ENCODE measurements at regions not wholly inside any gene's neighbourhood (a gene's known extent, or its start where the extent isn't known, plus 50 kb on each side); places are given as distances from the start of the nearest gene placed in this dataset.
"Not testable (repeated sequence)": the region's sequence is repeated elsewhere in the genome, so short reads cannot be mapped to it uniquely, and the experiment has no call there.

DNA sequence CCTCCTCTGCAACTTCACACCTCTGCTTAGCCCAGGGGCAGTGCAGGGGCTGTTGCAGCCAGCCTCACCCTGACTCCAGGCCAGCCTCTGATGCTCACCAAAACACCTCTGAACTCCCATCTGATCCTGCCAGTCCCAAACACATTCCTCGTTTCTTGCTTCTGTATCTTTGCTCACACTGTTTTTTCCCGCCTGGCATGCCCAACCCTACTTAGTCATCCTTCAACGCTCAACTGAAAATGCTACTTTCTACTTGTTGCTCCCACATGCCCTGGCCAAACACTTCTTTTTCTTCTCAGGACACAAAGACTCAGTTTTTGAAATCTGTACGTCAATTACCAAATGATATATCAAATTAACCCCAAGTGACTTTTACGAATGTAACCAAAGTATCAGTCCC, 140.8 kb upstream of the ZBED5 start:
- no peak for DNase-seq

DNA sequence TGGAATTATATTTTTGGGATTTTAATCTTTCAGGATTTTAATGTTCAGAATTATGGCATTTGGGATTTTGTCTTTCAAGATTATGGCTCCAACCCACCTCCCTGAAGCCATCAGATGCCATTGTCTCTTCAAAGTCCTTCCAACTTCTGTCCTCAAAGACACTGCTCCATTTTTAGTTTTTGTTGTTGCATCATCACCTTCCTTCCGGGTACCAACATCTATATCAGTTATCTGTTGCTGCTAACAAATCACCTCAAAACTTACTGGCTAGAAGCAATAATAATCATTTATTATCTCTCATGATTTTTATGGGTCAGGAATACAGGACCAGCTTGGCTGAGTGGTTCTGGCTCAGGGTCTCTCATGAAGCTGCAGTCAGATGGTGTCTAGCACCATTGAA, 138.8 kb upstream of the ZBED5 start:
- no peak for DNase-seq

GRCh38 chr11:10993640-10994039, 135.8 kb upstream of the ZBED5 start:
- no peak for DNase-seq

DNA sequence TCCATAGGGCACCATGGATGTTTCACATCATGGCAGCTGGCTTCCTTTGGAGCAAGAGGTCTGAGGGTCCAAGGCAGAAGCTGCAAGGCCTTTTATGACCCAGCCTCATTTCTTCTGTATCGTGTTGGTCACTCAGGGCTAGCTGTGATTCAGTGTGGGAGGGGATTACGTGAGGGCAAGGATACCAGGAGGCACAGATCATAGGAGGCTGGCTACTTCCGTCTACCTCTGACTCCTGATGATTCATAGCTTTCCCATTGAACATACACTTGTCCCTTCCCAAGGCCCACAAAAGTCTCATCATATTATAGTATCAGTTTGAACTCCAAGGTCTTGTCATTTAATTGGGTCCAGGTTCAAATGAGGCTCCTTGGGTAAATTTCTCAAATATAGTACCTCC, 135.3 kb upstream of the ZBED5 start:
- DNase-seq: no peak

DNA sequence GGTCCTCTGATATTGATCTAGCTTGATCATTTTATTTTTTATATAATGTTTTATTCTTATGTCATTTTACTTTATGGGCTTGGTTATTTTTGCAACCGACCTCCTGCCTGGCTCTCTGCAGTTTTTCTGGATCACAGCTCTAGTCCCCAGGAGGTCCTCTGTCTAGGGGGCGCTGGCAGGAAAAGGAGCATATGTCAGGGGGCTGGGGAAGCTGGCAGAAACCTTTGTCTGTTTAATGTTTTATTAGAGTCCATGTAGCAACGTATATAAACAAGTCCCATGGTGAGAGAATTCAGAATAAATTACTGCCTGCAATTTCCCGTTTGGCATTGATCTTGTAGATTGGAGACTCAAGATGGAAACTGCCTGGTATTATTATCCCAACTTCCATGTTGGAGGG, 133.5 kb upstream of the ZBED5 start:
- no peak for DNase-seq

DNA sequence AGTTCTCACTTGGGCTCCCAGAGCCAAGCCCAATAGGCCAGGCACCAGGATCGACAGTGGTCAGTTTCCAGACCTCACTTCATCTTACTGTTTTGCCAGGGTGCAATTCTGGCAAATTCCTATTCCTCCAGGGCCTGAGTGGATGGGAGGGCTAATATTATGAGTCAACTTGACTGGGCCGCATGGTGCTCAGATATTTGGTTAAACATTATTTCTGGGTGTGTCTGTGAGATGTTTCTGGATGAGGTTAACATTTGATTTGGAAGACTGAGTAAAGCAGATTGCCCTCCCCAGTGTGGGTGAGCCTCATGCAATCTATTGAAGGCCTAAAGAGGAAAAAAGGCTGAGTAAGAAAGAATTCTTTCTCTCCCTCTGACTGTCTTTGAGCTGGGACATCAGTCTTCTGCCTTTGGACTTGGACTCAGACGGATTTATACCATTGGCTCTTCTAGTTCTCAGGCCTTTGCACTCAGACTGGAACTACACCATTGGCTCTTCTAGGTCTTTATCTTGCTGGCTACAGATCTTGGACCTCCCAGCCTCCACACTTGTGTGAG, 132.9 kb upstream of the ZBED5 start:
- DNase-seq: no peak

GRCh38 chr11:10990160-10990559, 132.3 kb upstream of the ZBED5 start:
- DNase-seq: no peak

DNA sequence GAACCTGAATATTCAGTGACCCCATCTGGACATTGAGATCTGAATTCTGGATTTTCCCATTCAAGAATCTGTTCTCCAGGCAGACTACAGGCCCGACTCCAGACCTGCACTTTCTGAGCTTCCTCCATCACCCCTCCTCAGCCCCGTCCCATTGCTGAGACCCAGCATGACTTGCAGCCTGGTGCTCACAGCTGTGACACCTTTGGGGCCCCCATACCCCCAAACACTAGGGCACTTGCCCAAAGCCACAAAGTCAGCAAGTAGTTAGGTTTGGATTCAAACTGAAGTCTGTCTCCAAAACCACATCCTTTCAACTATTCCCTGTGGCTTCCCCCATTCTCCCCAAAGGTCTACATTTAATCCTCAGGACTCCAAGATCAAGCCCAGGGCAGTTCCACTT, 128.2 kb upstream of the ZBED5 start:
- DNase-seq: no peak

DNA sequence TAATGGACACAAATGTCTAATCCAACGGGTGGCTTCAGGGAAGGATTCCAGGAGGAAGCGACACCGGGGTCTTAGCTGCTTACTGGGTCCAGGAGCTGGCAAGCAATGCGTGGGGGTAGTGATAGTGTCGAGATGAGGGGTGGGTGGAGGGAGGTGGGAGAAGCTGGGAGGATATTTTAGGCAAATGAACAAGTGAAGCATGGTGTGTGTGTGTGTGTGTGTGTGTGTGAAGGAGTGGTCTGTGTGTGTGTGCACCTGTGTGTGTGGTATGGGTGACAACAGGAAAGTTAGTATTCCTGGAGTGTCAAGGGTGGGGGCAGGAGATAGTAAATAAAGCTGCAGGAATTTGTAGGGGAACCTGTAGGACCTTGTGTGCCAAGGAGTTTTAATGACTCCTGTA, 126.9 kb upstream of the ZBED5 start:
- DNase-seq: no peak

DNA sequence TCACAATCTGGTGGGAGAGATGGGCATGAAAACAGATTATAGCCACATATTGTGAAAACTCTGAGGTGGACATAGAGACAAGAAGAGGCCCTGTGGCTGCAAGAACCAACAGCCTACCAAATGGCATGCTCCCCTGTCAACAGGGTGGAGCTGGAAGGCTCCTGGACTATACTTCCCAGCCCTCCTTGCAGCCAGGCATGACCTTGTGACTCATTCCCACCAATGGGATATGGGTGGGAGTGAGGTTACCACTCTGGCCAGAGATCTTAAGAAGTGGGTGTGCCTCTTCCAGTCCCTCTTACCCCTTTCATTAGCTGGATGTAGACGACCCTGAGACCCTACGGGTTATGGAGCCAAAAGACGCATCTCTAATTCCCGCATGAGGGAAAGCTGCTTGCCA, 126.4 kb upstream of the ZBED5 start:
- DNase-seq: no peak

- no peak for DNase-seq
Observed at GRCh38 chr11:10982704-10983510, 125.1 kb upstream of the ZBED5 start.

DNA sequence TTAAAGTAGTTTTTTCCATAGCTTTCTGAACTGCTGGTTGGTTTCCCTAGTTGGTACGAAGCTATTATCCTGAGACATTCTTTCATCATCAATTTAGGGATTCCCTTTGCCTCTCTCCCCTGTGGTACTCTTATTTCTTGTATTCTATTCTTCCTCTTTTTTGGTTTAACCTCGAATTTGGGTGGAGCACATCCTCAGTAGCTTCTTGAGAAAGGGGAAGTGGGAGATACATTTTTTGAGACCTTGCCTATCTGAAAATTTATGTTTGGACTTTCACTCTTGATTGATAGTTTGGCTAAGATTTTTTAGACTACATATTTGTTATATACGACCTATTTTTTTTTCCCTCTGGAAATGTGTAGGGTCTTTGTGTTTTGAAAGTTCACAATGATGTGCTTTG, 121.7 kb upstream of the ZBED5 start:
- no peak for DNase-seq

GRCh38 chr11:10978198-10978597, 120.3 kb upstream of the ZBED5 start:
- no peak for DNase-seq

DNA sequence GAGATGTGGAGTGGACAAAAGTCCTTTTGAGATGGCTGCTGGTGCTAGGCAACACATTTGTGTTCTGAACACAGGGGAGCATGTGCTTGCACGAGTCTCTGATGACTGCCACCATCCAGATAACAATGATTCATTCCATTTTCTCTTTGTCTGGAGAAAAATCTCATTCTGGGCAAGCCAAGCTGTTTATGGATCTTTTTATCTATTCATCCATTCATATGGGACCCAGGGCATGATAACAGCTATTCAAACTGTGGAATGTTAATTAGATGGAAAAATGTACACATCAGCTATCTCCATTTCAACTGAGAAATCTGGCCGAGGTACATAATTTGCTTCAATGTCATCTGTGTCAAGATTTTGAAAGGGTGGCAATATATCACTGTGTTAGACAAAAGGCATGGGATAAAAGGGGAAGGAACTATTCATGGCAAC, 117.5 kb upstream of the ZBED5 start:
- no peak for DNase-seq

GRCh38 chr11:10973416-10973815, 115.6 kb upstream of the ZBED5 start:
- DNase-seq: no peak

DNA sequence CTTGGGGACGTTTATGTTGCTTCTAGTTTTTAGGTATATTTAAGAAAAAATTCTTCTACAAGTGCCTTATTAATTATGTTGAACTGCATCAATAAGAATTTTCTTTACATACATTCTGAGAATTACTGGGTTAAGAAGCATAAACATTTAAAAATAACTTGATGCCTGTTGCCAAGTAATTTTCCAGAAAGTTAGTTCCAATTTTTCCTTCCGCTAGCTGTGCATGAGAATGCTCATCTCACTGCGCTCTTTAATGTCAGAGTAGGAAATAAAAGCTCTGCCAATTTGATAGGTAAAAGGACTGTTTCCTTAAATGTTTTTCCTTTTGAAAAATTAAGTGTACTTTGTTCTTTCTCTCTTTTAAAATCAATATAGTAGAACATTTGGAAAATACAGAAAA, 113.1 kb upstream of the ZBED5 start:
- no peak for DNase-seq

DNA sequence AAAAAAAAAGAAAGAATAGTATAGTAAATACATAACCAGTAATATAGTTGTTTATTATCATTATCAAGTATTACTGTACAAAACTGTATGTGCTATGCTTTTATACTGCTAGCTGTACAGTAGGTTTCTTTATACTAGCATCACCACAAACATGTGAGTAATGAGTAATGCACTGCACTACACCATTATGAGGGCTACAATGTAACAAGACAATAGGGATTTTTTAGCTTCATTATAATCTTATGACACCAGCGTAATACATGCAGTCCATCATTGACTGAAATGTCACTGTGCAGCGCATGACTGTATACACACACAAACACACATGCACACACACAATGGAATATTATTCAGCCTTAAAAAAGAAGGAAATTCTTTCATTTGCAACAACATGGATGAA, 111.5 kb upstream of the ZBED5 start:
- no peak for DNase-seq

GRCh38 chr11:10956884-10957283, 99.0 kb upstream of the ZBED5 start:
- not testable (repeated sequence) for DNase-seq

GRCh38 chr11:10955616-10956015, 97.8 kb upstream of the ZBED5 start:
- DNase-seq: no peak

GRCh38 chr11:10954184-10954583, 96.3 kb upstream of the ZBED5 start:
- no peak for DNase-seq

DNA sequence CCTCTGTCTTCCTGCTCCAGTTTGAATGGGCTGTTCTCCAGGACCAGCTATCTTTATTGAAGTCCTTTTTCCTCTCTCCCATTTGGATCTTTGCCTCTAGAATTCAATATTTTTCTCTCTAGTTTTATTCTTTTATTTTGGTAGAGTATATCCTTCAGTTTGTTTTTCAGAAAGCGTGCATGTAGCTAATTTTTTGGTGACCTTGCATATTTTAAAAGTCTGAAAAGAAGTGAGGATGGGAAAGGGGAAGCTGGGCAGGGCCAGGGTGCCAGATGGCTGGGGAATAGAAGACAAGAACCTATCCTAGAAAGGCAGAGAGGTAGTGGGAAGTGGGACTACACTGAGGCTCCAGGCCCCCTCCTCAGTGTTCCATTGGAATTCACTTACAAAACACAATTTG, 95.0 kb upstream of the ZBED5 start:
- DNase-seq: no peak

GRCh38 chr11:10947935-10948334, 90.1 kb upstream of the ZBED5 start:
- not testable (repeated sequence) for DNase-seq

DNA sequence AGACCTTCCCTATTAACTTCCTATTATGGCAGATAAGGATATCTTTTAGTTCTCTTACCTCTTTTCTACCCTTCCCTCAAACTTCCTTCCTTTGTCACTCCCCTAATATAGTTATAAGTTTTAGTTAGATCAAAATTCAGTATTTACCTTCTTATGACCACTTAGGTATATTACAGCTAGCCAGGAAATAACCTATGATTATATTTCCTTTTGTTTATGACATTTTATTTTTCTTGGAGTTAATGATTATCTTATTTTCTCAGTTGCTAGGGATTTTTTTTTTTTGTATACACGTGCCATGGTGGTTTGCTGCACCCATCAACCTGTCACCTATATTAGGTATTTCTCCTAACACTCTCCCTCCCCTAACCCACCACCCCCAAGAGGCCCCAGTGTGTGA, 88.2 kb upstream of the ZBED5 start:
- no peak for DNase-seq

DNA sequence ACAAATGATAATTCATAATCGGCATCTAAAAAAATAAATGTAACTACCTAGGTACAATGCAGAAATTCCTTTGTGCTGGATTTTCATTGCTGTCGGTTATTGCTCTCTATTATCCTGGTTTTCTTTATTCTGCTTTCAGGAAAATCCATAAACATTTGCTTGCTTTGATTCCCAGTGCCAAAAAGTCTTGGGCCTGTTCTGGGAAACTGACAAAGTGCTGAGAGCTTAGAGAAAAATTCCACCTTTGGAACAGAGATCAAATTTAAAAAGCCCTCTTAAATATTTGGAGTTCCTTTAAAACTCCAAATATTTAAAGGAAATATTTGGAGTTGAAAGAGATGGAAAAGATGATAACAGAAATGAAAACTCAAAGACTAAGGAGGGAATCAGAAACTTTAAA, 87.3 kb upstream of the ZBED5 start:
- no peak for DNase-seq

DNA sequence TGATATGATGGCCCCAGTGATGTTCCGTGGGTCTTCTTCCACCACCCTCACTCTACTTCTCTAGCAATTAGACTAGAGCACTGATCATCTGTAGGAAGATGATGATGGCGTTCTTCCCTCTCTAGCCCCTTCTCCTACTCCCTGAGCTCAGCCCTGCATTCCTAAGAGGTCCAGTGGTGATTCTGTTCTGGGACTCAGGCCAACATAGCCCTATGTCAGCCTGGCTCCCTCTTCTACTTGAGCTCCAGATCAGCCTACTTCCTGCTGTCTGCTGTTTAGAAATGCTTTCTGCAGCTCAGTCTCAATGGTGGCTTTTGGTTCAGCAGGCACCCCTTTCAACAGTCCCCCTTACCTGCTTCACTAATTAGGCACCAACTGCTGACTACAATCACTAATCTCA, 86.1 kb upstream of the ZBED5 start:
- no peak for DNase-seq

All from stimulated activated CD4-positive, alpha-beta T cell treated with anti-CD3 and anti-CD28 coated beads, Interleukin-2, amount 100 ng/mL, for 24 hours (primary cell).